ENCODE measurements at regions not wholly inside any gene's neighbourhood (a gene's known extent, or its start where the extent isn't known, plus 50 kb on each side); places are given as distances from the start of the nearest gene placed in this dataset.

DNA sequence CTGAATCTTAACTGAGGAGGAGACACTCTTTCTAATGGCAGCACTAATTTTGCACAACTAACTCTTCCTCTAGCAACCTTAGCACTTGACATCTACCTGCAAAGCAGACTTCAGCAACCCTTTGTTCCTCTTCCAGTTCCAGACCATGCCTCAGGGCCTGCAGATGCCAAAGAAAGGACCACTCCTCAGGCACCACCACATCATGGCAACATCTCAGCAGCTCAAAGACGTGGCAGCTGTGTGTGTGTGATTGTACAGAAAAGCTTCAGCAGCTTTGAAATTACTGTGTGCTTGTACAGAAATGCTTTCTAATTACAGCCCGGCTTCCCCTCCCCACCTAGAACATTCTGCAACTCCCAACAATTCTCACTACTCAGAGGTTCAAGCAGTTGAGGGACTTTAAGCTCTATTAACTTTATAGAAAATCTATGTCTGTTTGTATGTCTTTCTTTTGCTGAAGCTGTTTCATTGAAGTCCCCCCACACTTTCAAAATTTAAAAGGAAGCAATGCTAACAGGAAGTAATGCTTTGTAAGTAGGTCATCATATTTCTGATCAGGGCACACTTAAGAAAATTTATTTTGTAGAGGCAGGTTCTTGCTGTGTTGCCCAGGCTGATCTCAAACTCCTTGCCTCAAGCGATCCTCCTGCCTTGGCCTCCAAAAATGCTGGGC is 115.2 kb downstream of the CD47 start:
- no peak for TF ChIP-seq POLR2A (IDR thresholded peaks at IDR 0.05; ENCODE audit: low read depth, low read length)
- TF ChIP-seq, protein P1, sequence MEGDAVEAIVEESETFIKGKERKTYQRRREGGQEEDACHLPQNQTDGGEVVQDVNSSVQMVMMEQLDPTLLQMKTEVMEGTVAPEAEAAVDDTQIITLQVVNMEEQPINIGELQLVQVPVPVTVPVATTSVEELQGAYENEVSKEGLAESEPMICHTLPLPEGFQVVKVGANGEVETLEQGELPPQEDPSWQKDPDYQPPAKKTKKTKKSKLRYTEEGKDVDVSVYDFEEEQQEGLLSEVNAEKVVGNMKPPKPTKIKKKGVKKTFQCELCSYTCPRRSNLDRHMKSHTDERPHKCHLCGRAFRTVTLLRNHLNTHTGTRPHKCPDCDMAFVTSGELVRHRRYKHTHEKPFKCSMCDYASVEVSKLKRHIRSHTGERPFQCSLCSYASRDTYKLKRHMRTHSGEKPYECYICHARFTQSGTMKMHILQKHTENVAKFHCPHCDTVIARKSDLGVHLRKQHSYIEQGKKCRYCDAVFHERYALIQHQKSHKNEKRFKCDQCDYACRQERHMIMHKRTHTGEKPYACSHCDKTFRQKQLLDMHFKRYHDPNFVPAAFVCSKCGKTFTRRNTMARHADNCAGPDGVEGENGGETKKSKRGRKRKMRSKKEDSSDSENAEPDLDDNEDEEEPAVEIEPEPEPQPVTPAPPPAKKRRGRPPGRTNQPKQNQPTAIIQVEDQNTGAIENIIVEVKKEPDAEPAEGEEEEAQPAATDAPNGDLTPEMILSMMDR (IDR thresholded peaks at IDR 0.05; ENCODE audit: extremely low read depth in 1 of 2, insufficient read depth in 1 of 2, low read depth in 1 of 2, low read length in 2 of 2), result no peak
- TF ChIP-seq POLR2AphosphoS5 (IDR thresholded peaks at IDR 0.05; ENCODE audit: insufficient read depth, low read depth, low read length), result no peak
